MM.1S (cell line): ENCODE measurements at regions not wholly inside any gene's neighbourhood (a gene's known extent, or its start where the extent isn't known, plus 50 kb on each side); places are given as distances from the start of the nearest gene placed in this dataset.

Source experiments
- CTCF ChIP-seq: fragments of 300-600 bp; sonication (generic); IDR thresholded peaks from 2 replicates; pipeline ENCODE4 v1.5.1; 2016; ENCODE audit warnings: antibody characterized with exemption, low read length, mixed read lengths
- EZH2phosphoT487 ChIP-seq: fragments of 300-600 bp; sonication (generic); IDR thresholded peaks from 2 replicates; pipeline ENCODE4 v1.6.1; 2018; ENCODE audit warnings: antibody characterized with exemption, low read length

- TF ChIP-seq EZH2phosphoT487 (no peak), CTCF (no peak)
These were observed 108.8 kb upstream of the PREP start for GRCh38 chr6:105511639-105512038.
